AG10803 (cell line): ENCODE measurements at regions not wholly inside any gene's neighbourhood (a gene's known extent, or its start where the extent isn't known, plus 50 kb on each side); places are given as distances from the start of the nearest gene placed in this dataset.
A peak's percentile ranks its signal among the peaks of the same experiment; 100 is the strongest.

Experiments
- DNase-seq: peaks from one replicate; pipeline ENCODE4 v3.0.0; 2010; ENCODE audit warnings: low read depth
- H3K4me3 ChIP-seq: 2 replicates; pipeline ENCODE4 v1.5.1; 2011; ENCODE audit warnings: mild to moderate bottlenecking, low read length, control low read depth
- TF ChIP-seq, protein P1 (sequence below): conservative IDR thresholded peaks from 2 replicates; pipeline ENCODE4 v1.5.1; 2011; ENCODE audit warnings: mild to moderate bottlenecking, low read length, control low read depth, inconsistent platforms

DNA sequence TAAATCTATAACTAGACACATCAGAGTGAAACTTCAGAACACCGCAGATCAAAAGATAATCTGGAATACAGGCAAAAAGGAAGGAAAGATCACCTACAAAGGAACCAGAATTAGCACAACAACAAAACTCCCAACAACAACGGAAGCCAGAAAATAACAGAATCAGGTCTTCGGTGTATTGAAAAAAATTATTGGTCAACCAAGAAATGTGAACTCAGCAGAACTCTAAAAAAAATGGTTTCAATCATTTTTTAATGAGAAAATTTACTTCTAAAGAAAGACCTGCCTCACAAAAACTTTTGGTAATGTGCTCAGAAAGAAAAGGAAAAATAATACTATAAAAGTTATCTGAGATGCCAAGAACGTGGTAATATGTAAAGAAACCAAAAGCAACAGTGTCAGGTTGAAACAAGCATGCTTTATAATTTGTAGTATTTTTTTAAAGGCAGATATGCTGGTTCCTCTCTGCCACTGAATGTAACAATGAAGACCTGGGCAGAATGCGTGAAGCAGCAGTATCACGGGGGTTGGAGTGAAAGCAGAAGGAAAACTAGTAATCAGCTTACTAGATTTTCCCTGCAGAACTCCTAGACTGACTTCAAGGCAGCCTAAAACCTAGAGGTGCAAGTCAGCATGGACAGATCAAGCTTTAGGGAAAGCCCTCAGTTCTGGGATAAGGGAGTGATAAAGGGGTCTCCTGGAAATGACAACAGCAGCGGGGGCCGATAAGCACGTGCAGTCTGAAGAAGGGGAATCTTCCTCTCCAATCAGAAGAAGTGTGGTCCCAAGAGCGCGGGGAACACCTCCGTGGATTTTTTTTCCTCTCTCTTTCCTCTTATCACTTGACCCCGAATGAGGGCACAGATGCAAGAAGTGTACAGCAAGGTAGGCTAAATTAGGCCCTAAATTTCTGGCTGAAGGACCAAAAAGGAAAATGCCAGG, 80.9 kb upstream of the TEKT1 start:
- TF ChIP-seq, protein P1, sequence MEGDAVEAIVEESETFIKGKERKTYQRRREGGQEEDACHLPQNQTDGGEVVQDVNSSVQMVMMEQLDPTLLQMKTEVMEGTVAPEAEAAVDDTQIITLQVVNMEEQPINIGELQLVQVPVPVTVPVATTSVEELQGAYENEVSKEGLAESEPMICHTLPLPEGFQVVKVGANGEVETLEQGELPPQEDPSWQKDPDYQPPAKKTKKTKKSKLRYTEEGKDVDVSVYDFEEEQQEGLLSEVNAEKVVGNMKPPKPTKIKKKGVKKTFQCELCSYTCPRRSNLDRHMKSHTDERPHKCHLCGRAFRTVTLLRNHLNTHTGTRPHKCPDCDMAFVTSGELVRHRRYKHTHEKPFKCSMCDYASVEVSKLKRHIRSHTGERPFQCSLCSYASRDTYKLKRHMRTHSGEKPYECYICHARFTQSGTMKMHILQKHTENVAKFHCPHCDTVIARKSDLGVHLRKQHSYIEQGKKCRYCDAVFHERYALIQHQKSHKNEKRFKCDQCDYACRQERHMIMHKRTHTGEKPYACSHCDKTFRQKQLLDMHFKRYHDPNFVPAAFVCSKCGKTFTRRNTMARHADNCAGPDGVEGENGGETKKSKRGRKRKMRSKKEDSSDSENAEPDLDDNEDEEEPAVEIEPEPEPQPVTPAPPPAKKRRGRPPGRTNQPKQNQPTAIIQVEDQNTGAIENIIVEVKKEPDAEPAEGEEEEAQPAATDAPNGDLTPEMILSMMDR = no peak
- no peak for DNase-seq
- no peak overlapping the region for H3K4me3 ChIP-seq

DNA sequence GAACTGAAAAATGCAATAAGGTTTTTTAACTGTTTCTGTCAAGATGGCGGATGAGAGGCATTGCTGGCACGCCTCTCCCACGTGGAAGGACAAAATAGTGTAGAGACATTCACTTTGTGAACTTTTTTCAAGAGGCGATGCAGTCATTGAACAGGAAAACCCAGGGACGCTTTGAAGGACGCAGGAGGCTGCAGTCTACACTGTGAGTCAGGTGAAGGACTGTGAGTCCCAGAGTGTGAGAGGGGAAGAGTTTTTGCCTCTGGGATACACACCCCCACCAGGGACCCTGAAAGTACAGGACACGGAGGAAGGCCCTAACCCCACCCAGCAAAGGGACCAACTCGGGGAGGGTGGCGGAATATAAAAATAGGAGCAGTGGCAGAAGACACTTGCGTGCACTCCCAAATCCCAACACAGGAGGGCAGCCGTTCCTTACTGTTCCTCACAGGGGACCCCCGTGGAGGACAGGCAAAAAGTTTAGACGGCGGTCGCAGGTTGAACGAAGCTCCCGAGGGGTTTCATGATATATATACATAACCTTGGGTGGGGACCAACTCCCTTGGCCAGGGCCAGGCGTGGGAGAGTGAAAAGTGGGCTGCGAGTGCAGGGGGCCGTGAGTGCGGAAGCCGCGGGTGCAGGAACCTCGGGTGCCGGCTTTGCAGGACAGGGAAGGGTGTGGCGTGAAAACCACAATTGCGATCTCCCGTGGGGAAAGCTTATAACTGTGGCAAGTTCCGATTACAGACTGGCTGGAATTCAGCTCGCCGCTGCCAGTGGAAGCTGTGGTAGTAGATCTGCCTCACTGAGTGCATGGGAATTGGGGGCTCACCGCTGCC, 82.0 kb upstream of the ALOX12 start:
- TF ChIP-seq, protein P1 = peak; percentile 85
- H3K4me3 ChIP-seq = peak overlapping the region; percentile 34
- peak; percentile 51 for DNase-seq

- TF ChIP-seq, protein P1 = no peak
- no peak for DNase-seq
- H3K4me3 ChIP-seq = no peak overlapping the region
Measured at GRCh38 chr17:6914711-6915110, 81.1 kb upstream of the ALOX12 start.

DNA sequence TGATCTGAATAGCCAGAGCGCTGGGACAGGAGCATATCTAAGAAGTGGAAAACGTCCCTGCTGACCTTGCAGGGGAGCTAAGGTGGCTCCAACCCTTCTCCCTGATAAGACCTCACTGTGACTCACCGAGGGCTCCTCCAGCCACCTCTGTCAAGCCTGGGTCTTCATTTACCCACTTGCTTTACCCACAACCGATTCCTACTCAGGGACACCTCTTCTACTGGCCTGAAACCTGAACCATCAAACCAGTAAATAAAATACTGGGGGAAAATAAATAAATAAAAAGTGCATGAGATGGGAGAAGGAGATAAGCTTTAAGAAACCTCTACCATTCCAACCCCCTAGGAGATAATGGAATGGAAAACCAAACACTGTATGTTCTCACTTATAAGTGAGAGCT, 80.2 kb upstream of the ALOX12 start:
- no peak overlapping the region for H3K4me3 ChIP-seq
- no peak for DNase-seq
- TF ChIP-seq, protein P1 = no peak

DNA sequence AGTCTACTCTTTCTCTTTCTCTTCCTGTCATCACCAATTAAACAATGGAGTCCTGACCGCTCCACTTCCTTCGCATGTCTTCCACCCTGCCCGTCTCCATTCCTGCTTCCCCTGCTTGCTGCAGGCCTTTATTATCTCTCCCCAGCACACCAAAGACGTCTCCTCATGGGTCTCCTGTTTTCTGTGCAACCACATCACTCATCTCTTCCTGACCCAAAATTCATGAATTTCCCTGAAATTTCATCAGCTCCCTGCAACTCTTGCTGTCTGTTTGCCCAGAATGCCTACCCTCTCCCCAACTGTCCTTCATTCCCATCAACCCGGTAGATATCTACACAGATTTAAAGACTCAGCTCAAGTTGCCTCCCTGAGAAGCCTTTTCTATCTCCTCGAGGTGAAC, 76.7 kb upstream of the ALOX12 start:
- no peak for DNase-seq
- TF ChIP-seq, protein P1 = no peak

GRCh38 chr17:6923385-6923784, 72.5 kb upstream of the ALOX12 start:
- H3K4me3 ChIP-seq = no peak overlapping the region
- DNase-seq = no peak
- TF ChIP-seq, protein P1 = no peak

More for the DNA sequence above, 76.7 kb upstream of the ALOX12 start:
- H3K4me3 ChIP-seq = no peak overlapping the region
